Astrocyte (in vitro differentiated cells and primary cell): ENCODE measurements at regions not wholly inside any gene's neighbourhood (a gene's known extent, or its start where the extent isn't known, plus 50 kb on each side); places are given as distances from the start of the nearest gene placed in this dataset.

Experiments used
- DNase-seq: peaks from one replicate; pipeline ENCODE4 v3.0.0-alpha.2; 2010; ENCODE audit warnings: low read depth
- FAIRE-seq: peaks from 2 replicates; lab custom pipeline; 2011; peaks lifted over from hg19 to GRCh38; lab: Jason Lieb, UNC
- H2AFZ ChIP-seq: 2 replicates; pipeline ENCODE4 v1.6.0; 2012; ENCODE audit warnings: low read depth, low read length, inconsistent platforms
- H3K27ac ChIP-seq: 2 replicates; pipeline ENCODE4 v1.5.1; 2011; ENCODE audit warnings: low read depth, low read length, inconsistent platforms
- H3K27me3 ChIP-seq: 2 replicates; pipeline ENCODE4 v1.6.0; 2011; ENCODE audit warnings: low read length, inconsistent platforms; ENCODE audit not compliant: insufficient read depth
- H3K36me3 ChIP-seq: 2 replicates; pipeline ENCODE4 v1.5.1; 2011; ENCODE audit warnings: low read length, inconsistent platforms; ENCODE audit not compliant: insufficient read depth
- H3K4me1 ChIP-seq: 2 replicates; pipeline ENCODE4 v1.5.1; 2011; ENCODE audit warnings: low read length, inconsistent platforms; ENCODE audit not compliant: insufficient read depth
- H3K4me2 ChIP-seq: 2 replicates; pipeline ENCODE4 v1.6.0; 2012; ENCODE audit warnings: low read length, inconsistent platforms
- H3K4me3 ChIP-seq: 2 replicates; pipeline ENCODE4 v1.5.1; 2011; ENCODE audit warnings: low read depth, mild to moderate bottlenecking, low read length, inconsistent platforms; ENCODE audit not compliant: insufficient read depth
- H3K79me2 ChIP-seq: 2 replicates; pipeline ENCODE4 v1.6.0; 2012; ENCODE audit warnings: mild to moderate bottlenecking, low read length, inconsistent platforms; ENCODE audit not compliant: insufficient read depth
- H3K9ac ChIP-seq: 2 replicates; pipeline ENCODE4 v1.6.0; 2012; ENCODE audit warnings: mild to moderate bottlenecking, low read length, inconsistent platforms
- H3K9me3 ChIP-seq: 2 replicates; pipeline ENCODE4 v1.5.1; 2012; ENCODE audit warnings: low read depth, mild to moderate bottlenecking, low read length, inconsistent platforms; ENCODE audit not compliant: insufficient read depth
- H4K20me1 ChIP-seq: 2 replicates; pipeline ENCODE4 v1.6.0; 2012; ENCODE audit warnings: low read length, inconsistent platforms; ENCODE audit not compliant: insufficient read depth
- H3K27ac Mint-ChIP-seq: one replicate; pipeline ENCODE4 v1.8.0; 2021; ENCODE audit warnings: mild to moderate bottlenecking, mixed read lengths; ENCODE audit not compliant: unreplicated experiment
- H3K27me3 Mint-ChIP-seq: one replicate; pipeline ENCODE4 v1.8.0; 2021; ENCODE audit warnings: low read depth, mixed read lengths; ENCODE audit not compliant: unreplicated experiment
- H3K36me3 Mint-ChIP-seq: one replicate; pipeline ENCODE4 v1.8.0; 2021; ENCODE audit warnings: low read depth, mixed read lengths; ENCODE audit not compliant: unreplicated experiment
- H3K4me1 Mint-ChIP-seq: one replicate; pipeline ENCODE4 v1.8.0; 2021; ENCODE audit warnings: low read depth, mixed read lengths; ENCODE audit not compliant: unreplicated experiment
- H3K4me3 Mint-ChIP-seq: one replicate; pipeline ENCODE4 v1.8.0; 2021; ENCODE audit warnings: mild to moderate bottlenecking, moderate library complexity, mixed read lengths; ENCODE audit not compliant: unreplicated experiment
- H3K9me3 Mint-ChIP-seq: one replicate; pipeline ENCODE4 v1.8.0; 2021; ENCODE audit warnings: mild to moderate bottlenecking, mixed read lengths; ENCODE audit not compliant: unreplicated experiment
- EZH2 ChIP-seq: IDR thresholded peaks from 2 replicates; pipeline ENCODE4 v1.6.1; 2012; ENCODE audit warnings: mild to moderate bottlenecking, low read length, inconsistent platforms; ENCODE audit not compliant: insufficient read depth
- TF ChIP-seq, protein P1 (sequence below): IDR thresholded peaks from 2 replicates; pipeline ENCODE4 v1.5.1; 2011; ENCODE audit warnings: low read depth, mild to moderate bottlenecking, inconsistent platforms, low read length, moderate library complexity; ENCODE audit not compliant: insufficient read depth

DNA sequence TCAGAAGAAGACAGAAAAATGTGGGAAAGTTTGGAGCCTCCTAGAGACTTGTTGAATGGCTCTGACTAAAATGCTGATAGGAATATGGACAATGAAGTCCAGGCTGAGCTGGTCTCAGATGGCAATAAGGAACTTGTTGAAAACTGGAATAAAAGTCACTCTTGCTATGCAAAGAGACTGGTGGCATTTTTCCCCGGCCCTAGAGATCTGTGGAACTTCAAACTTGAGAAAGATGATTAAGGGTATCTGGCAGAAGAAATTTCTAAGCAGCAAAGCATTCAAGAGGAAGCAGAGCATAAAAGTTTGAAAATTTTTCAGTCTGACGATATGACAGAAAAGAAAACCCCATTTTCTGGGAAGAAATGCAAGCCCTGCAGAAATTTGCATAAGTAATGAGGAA lies 159.3 kb downstream of the MREG start:
- Histone ChIP-seq H3K9me3 (no peaks in the 10 kb centered on the region), H3K4me3 (no peak overlapping the region), H4K20me1 (no peaks in the 10 kb centered on the region), H3K27ac (no peak overlapping the region), H3K4me2 (no peak overlapping the region), H2AFZ (no peak overlapping the region), H3K9ac (no peak overlapping the region), H3K27me3 (no peaks in the 10 kb centered on the region), H3K36me3 (no peaks in the 10 kb centered on the region), H3K4me1 (peaks cover 17% of the 10 kb centered on the region), H3K79me2 (no peaks in the 10 kb centered on the region)
- no peaks in the 10 kb centered on the region for H3K36me3 Mint-ChIP-seq
- H3K9me3 Mint-ChIP-seq, result peaks cover 3% of the 10 kb centered on the region
- H3K27me3 Mint-ChIP-seq, result no peaks in the 10 kb centered on the region
- no peak overlapping the region for H3K27ac Mint-ChIP-seq
- TF ChIP-seq, protein P1, sequence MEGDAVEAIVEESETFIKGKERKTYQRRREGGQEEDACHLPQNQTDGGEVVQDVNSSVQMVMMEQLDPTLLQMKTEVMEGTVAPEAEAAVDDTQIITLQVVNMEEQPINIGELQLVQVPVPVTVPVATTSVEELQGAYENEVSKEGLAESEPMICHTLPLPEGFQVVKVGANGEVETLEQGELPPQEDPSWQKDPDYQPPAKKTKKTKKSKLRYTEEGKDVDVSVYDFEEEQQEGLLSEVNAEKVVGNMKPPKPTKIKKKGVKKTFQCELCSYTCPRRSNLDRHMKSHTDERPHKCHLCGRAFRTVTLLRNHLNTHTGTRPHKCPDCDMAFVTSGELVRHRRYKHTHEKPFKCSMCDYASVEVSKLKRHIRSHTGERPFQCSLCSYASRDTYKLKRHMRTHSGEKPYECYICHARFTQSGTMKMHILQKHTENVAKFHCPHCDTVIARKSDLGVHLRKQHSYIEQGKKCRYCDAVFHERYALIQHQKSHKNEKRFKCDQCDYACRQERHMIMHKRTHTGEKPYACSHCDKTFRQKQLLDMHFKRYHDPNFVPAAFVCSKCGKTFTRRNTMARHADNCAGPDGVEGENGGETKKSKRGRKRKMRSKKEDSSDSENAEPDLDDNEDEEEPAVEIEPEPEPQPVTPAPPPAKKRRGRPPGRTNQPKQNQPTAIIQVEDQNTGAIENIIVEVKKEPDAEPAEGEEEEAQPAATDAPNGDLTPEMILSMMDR, result no peak
- no peak for TF ChIP-seq EZH2
- H3K4me1 Mint-ChIP-seq, result peaks cover 16% of the 10 kb centered on the region
- no peak for DNase-seq
- H3K4me3 Mint-ChIP-seq, result no peak overlapping the region
- FAIRE-seq, result no peak

DNA sequence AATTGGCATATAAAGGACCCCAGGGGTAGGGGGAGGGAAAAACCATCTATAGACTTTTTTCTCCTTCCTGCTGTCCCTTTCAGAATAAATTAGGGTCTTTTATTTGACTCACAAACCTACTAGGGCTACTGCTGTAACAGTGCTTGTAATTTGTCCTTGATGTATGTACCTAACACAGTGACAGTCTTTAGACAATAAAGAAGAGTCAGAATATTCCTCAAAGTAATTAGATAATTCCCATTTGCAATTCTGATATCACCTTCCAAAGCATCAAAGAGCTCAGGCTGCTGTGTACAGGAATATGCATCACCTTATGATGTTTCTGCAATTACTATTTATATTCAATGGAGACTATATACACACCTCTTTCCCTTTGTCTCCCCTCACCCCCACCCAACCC lies 161.7 kb downstream of the MREG start:
- no peak overlapping the region for H3K27ac Mint-ChIP-seq

DNA sequence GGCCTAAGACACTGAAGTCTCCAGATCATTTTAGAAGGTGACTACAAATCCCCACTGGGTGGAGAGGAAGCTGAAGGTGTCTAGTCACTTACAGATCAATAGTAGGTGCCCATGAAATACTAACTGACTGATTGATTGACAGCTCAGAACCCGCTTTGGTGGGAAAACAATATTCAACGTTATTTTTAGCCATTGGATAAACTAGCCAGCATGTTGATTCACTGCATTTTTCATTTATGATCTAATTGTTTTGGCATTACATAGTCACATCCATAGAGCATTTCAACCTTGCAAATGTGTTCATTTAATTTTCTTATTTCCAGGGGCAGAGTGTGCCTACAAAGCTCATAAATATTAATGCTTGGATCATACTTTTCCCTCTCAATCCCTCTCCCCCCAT lies 162.3 kb downstream of the MREG start:
- H3K79me2 ChIP-seq, result no peaks in the 10 kb centered on the region
- no peaks in the 10 kb centered on the region for H3K27me3 ChIP-seq
- peaks cover 2% of the 10 kb centered on the region for H3K36me3 Mint-ChIP-seq
- H3K27me3 Mint-ChIP-seq, result no peaks in the 10 kb centered on the region
- TF ChIP-seq, protein P1, result no peak
- no peak for TF ChIP-seq EZH2
- H3K36me3 ChIP-seq, result no peaks in the 10 kb centered on the region
- H3K9me3 Mint-ChIP-seq, result peaks cover 3% of the 10 kb centered on the region
- peak overlapping the region; percentile 50 for H3K4me2 ChIP-seq
- H3K27ac ChIP-seq, result peak overlapping the region; percentile 90
- peaks cover 23% of the 10 kb centered on the region for H3K4me1 ChIP-seq
- peak; percentile 68 for FAIRE-seq
- peak overlapping the region; percentile 92 for H3K27ac Mint-ChIP-seq
- H3K4me1 Mint-ChIP-seq, result peaks cover 21% of the 10 kb centered on the region
- no peaks in the 10 kb centered on the region for H3K9me3 ChIP-seq
- no peak overlapping the region for H3K4me3 Mint-ChIP-seq
- DNase-seq, result peak; percentile 64
- H2AFZ ChIP-seq, result peak overlapping the region; percentile 22
- H4K20me1 ChIP-seq, result no peaks in the 10 kb centered on the region
- peak overlapping the region; percentile 61 for H3K9ac ChIP-seq
- no peak overlapping the region for H3K4me3 ChIP-seq

More for the DNA sequence above, 161.7 kb downstream of the MREG start:
- TF ChIP-seq, protein P1, result no peak
- TF ChIP-seq EZH2, result no peak
- no peak for FAIRE-seq
- H3K4me1 Mint-ChIP-seq, result peaks cover 18% of the 10 kb centered on the region
- Histone ChIP-seq H3K36me3 (no peaks in the 10 kb centered on the region), H3K4me2 (peak overlapping the region; percentile 50), H3K9me3 (no peaks in the 10 kb centered on the region), H2AFZ (no peak overlapping the region), H3K27ac (peak overlapping the region; percentile 90), H3K4me3 (no peak overlapping the region), H3K79me2 (no peaks in the 10 kb centered on the region), H3K27me3 (no peaks in the 10 kb centered on the region), H4K20me1 (no peaks in the 10 kb centered on the region), H3K9ac (peak overlapping the region; percentile 38), H3K4me1 (peaks cover 23% of the 10 kb centered on the region)
- no peak overlapping the region for H3K4me3 Mint-ChIP-seq
- H3K9me3 Mint-ChIP-seq, result peaks cover 3% of the 10 kb centered on the region
- no peak for DNase-seq
- no peaks in the 10 kb centered on the region for H3K27me3 Mint-ChIP-seq
- H3K36me3 Mint-ChIP-seq, result peaks cover 2% of the 10 kb centered on the region
